Hepatocyte (in vitro differentiated cells): ENCODE measurements at regions not wholly inside any gene's neighbourhood (a gene's known extent, or its start where the extent isn't known, plus 50 kb on each side); places are given as distances from the start of the nearest gene placed in this dataset.

Experiments
- DNase-seq: peaks from one replicate; pipeline ENCODE4 v3.0.0-alpha.2; 2016; ENCODE audit warnings: low spot score
- H2AFZ ChIP-seq: fragments of 200-600 bp; sonication (generic); 2 replicates; pipeline ENCODE4 v1.6.0; 2016; ENCODE audit warnings: antibody characterized with exemption, mild to moderate bottlenecking
- H3K27ac ChIP-seq: fragments of 200-600 bp; sonication (generic); 2 replicates; pipeline ENCODE4 v1.5.1; 2016; ENCODE audit warnings: mild to moderate bottlenecking
- H3K27me3 ChIP-seq: fragments of 200-600 bp; sonication (generic); 2 replicates; pipeline ENCODE4 v1.6.1; 2016
- H3K36me3 ChIP-seq: fragments of 200-600 bp; sonication (generic); replicated peaks from 2 replicates; pipeline ENCODE4 v1.5.1; 2016; ENCODE audit warnings: low read depth; ENCODE audit not compliant: insufficient read depth
- H3K4me1 ChIP-seq: fragments of 200-600 bp; sonication (generic); 2 replicates; pipeline ENCODE4 v1.5.1; 2016; ENCODE audit warnings: mild to moderate bottlenecking, moderate library complexity; ENCODE audit not compliant: insufficient read depth
- H3K4me2 ChIP-seq: fragments of 200-600 bp; sonication (generic); 2 replicates; pipeline ENCODE4 v1.6.0; 2016
- H3K4me3 ChIP-seq: fragments of 200-600 bp; sonication (generic); 2 replicates; pipeline ENCODE4 v1.5.1; 2016; ENCODE audit warnings: mild to moderate bottlenecking
- H3K79me2 ChIP-seq: fragments of 200-600 bp; sonication (generic); 2 replicates; pipeline ENCODE4 v1.6.0; 2017; ENCODE audit warnings: mild to moderate bottlenecking
- H3K9me2 ChIP-seq: fragments of 200-600 bp; sonication (generic); replicated peaks from 2 replicates; pipeline ENCODE4 v1.6.0; 2017; ENCODE audit warnings: mild to moderate bottlenecking; ENCODE audit not compliant: insufficient read depth
- H3K9me3 ChIP-seq: fragments of 200-600 bp; sonication (generic); 2 replicates; pipeline ENCODE4 v1.5.1; 2016; ENCODE audit warnings: low read depth, mild to moderate bottlenecking
- H4K20me1 ChIP-seq: fragments of 200-600 bp; sonication (generic); 2 replicates; pipeline ENCODE4 v1.6.0; 2016; ENCODE audit warnings: mild to moderate bottlenecking; ENCODE audit not compliant: insufficient read depth, poor library complexity, severe bottlenecking
- EZH2 ChIP-seq: fragments of 200-600 bp; sonication (generic); IDR thresholded peaks from 2 replicates; pipeline ENCODE4 v1.6.1; 2016; ENCODE audit warnings: antibody characterized with exemption, mild to moderate bottlenecking, borderline replicate concordance
- EZH2phosphoT487 ChIP-seq: fragments of 200-600 bp; sonication (generic); IDR thresholded peaks from one replicate; pipeline ENCODE4 v1.6.1; 2018; ENCODE audit warnings: antibody characterized with exemption, mild to moderate bottlenecking, low read depth, moderate library complexity; ENCODE audit not compliant: unreplicated experiment, severe bottlenecking
- WGBS: methylation state at CpG from one replicate; pipeline ENCODE4 v1.1.6; 2016; ENCODE audit warnings: low lambda C conversion rate; ENCODE audit errors: missing lambda C conversion rate; 5-methylcytosine and 5-hydroxymethylcytosine counted together
- TF ChIP-seq, protein P1 (sequence below): fragments of 200-600 bp; sonication (generic); IDR thresholded peaks from 2 replicates; pipeline ENCODE4 v1.5.1; 2016; ENCODE audit warnings: antibody characterized with exemption, mild to moderate bottlenecking; ENCODE audit not compliant: poor library complexity

DNA sequence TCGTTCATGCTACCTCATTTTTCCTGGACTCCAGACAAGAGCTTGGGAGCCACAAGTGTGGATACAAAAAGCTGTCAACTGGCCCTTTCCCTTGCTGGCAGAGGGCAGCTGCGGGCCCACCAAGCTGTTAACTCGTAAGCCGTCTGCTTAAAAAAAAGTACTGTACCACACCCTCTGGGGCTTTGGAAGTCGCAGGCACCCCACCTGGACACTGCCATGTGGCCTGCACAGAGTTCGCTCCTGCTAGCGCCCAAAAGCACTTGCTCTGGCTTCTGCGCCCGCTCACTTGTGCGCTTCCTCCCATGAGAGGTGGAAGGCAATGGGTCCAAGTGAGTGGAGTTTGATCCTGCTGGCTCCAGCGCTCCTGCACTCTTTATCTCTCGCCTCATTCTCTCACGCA is 476.4 kb upstream of the FSTL5 start:
- no peak overlapping the region for H3K4me2 ChIP-seq
- H4K20me1 ChIP-seq = no peaks in the 10 kb centered on the region
- H3K27me3 ChIP-seq = no peaks in the 10 kb centered on the region
- H2AFZ ChIP-seq = no peak overlapping the region
- TF ChIP-seq EZH2 (no peak), EZH2phosphoT487 (no peak)
- TF ChIP-seq, protein P1, sequence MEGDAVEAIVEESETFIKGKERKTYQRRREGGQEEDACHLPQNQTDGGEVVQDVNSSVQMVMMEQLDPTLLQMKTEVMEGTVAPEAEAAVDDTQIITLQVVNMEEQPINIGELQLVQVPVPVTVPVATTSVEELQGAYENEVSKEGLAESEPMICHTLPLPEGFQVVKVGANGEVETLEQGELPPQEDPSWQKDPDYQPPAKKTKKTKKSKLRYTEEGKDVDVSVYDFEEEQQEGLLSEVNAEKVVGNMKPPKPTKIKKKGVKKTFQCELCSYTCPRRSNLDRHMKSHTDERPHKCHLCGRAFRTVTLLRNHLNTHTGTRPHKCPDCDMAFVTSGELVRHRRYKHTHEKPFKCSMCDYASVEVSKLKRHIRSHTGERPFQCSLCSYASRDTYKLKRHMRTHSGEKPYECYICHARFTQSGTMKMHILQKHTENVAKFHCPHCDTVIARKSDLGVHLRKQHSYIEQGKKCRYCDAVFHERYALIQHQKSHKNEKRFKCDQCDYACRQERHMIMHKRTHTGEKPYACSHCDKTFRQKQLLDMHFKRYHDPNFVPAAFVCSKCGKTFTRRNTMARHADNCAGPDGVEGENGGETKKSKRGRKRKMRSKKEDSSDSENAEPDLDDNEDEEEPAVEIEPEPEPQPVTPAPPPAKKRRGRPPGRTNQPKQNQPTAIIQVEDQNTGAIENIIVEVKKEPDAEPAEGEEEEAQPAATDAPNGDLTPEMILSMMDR = no peak
- no peaks in the 10 kb centered on the region for H3K9me3 ChIP-seq
- no peak overlapping the region for H3K4me3 ChIP-seq
- no peaks in the 10 kb centered on the region for H3K36me3 ChIP-seq
- no peaks in the 10 kb centered on the region for H3K4me1 ChIP-seq
- DNase-seq = no peak
- 94% methylated on average over 13 of the region's 13 CpGs for WGBS
- no peak overlapping the region for H3K27ac ChIP-seq
- no peaks in the 10 kb centered on the region for H3K9me2 ChIP-seq
- no peaks in the 10 kb centered on the region for H3K79me2 ChIP-seq

GRCh38 chr4:162634390-162634789 is 470.6 kb upstream of the FSTL5 start:
- WGBS = 70% methylated on average over 2 of the region's 2 CpGs

GRCh38 chr4:162622664-162623063 is 458.9 kb upstream of the FSTL5 start:
- H3K36me3 ChIP-seq = no peaks in the 10 kb centered on the region
- no peak overlapping the region for H2AFZ ChIP-seq
- no peak overlapping the region for H3K27ac ChIP-seq
- DNase-seq = no peak
- H3K27me3 ChIP-seq = no peaks in the 10 kb centered on the region
- no peak overlapping the region for H3K4me3 ChIP-seq
- no peak overlapping the region for H3K4me2 ChIP-seq
- no peaks in the 10 kb centered on the region for H3K9me2 ChIP-seq
- TF ChIP-seq EZH2phosphoT487 = no peak
- TF ChIP-seq, protein P1 = no peak
- no peak for TF ChIP-seq EZH2
- no peaks in the 10 kb centered on the region for H3K79me2 ChIP-seq
- no peaks in the 10 kb centered on the region for H4K20me1 ChIP-seq
- no peaks in the 10 kb centered on the region for H3K4me1 ChIP-seq
- no peaks in the 10 kb centered on the region for H3K9me3 ChIP-seq
- WGBS = 66% methylated on average over 2 of the region's 2 CpGs

More at GRCh38 chr4:162634390-162634789, 470.6 kb upstream of the FSTL5 start:
- Histone ChIP-seq H3K4me3 (no peak overlapping the region), H3K4me2 (no peak overlapping the region), H4K20me1 (no peaks in the 10 kb centered on the region), H3K27ac (no peak overlapping the region), H3K4me1 (no peaks in the 10 kb centered on the region), H2AFZ (no peak overlapping the region), H3K79me2 (no peaks in the 10 kb centered on the region), H3K9me3 (no peaks in the 10 kb centered on the region), H3K36me3 (no peaks in the 10 kb centered on the region), H3K9me2 (no peaks in the 10 kb centered on the region), H3K27me3 (no peaks in the 10 kb centered on the region)
- no peak for TF ChIP-seq EZH2phosphoT487
- TF ChIP-seq, protein P1 = no peak
- no peak for TF ChIP-seq EZH2
- no peak for DNase-seq

DNA sequence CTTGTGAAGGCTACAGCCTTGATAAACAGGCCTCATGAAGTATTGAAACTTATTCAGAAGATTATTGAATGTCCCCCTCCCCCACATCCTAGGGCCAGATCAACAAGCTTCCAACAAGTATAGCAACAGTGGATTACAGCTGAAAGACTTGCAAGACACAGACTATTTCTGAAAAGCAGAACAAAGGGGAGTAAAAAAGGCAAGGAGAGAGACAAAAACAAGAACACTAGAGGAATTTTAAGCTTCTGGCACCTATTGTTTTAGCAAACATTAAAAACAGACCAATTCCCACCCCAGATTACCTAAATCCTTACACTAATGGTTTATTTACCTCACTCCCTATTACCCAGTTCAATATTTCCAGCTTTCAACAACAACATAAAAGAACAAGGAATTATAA is 446.3 kb upstream of the FSTL5 start:
- Histone ChIP-seq H3K4me2 (no peak overlapping the region), H3K36me3 (no peaks in the 10 kb centered on the region), H3K79me2 (no peaks in the 10 kb centered on the region), H3K9me2 (no peaks in the 10 kb centered on the region), H4K20me1 (no peaks in the 10 kb centered on the region), H3K27me3 (no peaks in the 10 kb centered on the region), H3K4me3 (no peak overlapping the region), H3K9me3 (no peaks in the 10 kb centered on the region), H3K4me1 (no peaks in the 10 kb centered on the region), H2AFZ (no peak overlapping the region), H3K27ac (no peak overlapping the region)
- TF ChIP-seq EZH2 (no peak), EZH2phosphoT487 (no peak)
- TF ChIP-seq, protein P1 = no peak
- DNase-seq = no peak
